AG08395 (cell line): ENCODE measurements at regions not wholly inside any gene's neighbourhood (a gene's known extent, or its start where the extent isn't known, plus 50 kb on each side); places are given as distances from the start of the nearest gene placed in this dataset.
"Not testable (repeated sequence)": the region's sequence is repeated elsewhere in the genome, so short reads cannot be mapped to it uniquely, and the experiment has no call there.

Experiments used
- DNase-seq: peaks from one replicate; pipeline ENCODE4 v3.0.0; 2012; ENCODE audit warnings: mixed read lengths, low spot score

GRCh38 chr2:181737302-181737701 is 57.0 kb upstream of the NEUROD1 start:
- DNase-seq, result not testable (repeated sequence)

GRCh38 chr2:181738074-181738473 is 57.8 kb upstream of the NEUROD1 start:
- no peak for DNase-seq

GRCh38 chr2:181738563-181738962 is 58.2 kb upstream of the NEUROD1 start:
- DNase-seq, result no peak

- peak; percentile 19 for DNase-seq
Measured at GRCh38 chr2:181741756-181742155, 61.4 kb upstream of the NEUROD1 start.

DNA sequence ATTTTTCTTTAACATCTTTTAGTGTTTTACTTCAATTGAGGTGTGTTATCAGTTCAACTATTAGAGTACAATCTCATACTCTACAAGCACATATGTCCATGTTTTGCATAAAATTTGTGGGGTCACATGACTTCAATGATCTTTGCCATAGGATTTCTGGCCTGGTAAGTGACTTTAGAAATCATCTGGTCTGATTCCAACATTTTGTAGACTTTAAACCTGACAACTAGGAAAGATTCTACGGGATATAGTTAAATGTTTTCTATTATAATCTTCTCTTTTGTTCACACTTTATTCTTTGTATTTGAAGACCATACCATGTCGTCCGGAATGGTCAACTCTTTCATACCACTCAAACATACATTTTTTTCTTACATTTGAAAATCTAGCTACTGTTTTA is 62.0 kb upstream of the NEUROD1 start:
- no peak for DNase-seq

DNA sequence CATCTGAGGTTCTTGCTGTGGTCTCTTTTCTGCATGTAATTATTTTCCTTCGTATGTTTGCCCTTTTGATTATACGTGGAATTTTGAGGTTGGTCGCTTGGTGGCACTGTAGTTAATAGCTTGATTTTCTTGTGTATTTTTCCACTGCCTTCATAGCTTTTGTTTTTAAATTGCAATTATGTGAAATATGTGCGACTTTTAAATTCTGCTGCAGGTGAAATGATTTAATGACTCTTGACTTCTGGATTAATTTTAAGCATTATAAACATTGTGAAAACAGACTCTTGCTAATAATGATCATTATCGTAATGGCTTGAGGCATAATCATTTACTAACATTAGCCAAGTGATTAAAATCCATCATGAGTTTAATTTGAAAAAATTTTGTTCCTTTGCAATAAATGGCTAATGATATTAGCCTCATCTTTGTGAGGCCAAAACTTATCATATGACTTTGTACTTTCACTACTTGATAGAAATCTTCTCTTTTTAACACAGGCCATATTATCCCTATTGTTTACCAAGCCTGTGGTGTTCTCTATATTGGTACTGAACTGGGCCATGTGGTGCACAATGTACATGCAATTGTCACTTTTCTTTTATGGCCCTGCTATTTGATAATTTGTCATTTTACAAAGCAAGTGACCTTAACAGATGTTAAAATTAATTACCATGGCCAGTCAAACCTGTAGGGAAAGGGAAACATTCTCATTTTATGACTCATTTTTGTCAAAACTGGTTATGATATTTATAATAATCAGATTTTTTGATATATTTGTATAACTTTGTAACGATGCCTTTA is 62.8 kb upstream of the NEUROD1 start:
- DNase-seq, result peak; percentile 61

DNA sequence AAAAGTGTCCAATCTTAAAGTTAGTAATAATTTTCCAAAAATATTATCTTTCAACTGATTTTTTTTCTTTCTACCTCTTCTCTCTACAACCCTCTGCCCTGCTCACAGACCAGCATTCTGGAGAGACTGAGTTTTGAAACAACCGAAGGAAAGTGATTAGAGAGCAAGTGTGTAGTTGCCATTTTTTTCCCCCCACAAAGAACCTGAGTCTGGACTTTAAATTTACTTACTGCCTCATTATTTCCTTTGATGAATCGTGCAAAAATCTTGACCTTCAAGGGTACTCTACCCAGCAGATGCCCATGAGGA is 63.4 kb upstream of the NEUROD1 start:
- no peak for DNase-seq

- DNase-seq, result no peak
Measured at GRCh38 chr2:181745796-181746540, 65.7 kb upstream of the NEUROD1 start.

DNA sequence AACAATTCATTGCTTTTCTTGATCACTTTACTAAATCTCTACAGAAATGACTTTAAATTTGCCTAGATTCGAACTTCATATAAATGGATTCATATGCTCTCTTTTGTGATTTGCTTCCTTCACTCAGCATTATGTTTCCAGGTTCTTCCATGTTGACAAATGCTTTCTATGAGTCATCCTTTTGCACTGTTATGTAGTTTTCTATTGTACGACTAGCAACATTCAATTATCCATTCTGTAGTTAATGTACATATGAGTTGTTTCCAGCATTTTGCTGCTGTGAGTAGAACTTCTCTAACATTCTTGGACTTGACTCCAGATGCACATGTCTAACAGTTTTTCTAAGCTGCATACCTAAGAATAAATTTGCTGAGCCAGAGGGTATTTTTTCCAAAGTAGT is 66.5 kb upstream of the NEUROD1 start:
- DNase-seq, result no peak

- no peak for DNase-seq
Measured at GRCh38 chr2:181750305-181750704, 70.0 kb upstream of the NEUROD1 start.

DNA sequence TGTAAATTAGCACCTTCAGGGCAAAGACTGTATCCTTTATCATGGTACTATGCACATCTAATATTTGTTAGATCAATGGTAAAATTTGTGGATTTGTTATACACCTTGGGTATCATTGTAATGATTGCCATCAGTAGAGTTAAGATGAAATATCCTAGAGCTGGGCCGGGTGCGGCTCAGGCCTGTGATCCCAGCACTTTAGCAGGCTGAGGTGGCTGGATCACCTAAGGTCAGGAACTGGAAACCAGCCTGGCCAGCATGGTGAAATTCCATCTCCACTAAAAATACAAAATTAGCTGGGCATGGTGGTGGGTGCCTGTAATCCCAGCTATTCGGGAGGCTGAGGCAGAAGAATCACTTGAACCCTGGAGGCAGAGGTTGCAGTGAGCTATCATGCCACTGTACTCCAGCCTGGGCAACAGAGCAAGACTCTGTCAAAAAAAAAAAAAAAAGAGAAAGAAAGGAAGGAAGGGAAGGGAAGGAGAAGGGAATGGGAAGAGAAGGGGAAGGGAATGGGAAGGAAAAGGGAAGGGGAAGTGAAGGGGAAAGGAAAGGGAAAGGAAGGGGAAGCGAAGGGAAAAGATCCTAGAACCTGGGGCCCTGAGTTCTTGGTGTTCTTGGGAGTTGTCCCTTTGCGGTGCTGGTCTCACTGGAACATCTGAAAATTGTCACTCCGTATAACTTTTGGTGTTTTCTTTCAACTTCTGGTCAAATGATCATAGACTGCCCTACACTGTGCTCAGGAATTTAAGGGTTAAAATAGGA is 71.1 kb upstream of the NEUROD1 start:
- no peak for DNase-seq

DNA sequence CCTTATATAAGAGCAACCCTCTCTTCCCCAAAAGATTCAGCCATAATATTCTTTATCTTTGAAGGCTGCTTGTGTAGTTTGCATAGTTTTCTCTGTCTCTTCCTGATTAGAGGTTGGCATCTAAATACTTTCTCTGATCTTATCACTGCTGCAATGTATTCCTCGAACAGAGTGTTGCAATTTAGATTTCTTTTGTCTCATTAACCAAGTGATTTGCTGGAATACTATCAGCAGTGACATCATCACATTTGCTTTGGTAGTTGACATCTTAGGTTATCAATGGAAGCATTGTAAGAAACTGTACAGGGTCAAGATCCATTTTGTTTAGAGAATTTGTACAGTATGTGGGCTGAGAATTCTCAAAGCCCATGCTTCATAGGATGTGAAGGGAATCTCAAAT is 72.0 kb upstream of the NEUROD1 start:
- DNase-seq, result no peak

GRCh38 chr2:181753686-181754085 is 73.4 kb upstream of the NEUROD1 start:
- DNase-seq, result no peak

- DNase-seq, result no peak
Measured at GRCh38 chr2:181754105-181754504, 73.8 kb upstream of the NEUROD1 start.

DNA sequence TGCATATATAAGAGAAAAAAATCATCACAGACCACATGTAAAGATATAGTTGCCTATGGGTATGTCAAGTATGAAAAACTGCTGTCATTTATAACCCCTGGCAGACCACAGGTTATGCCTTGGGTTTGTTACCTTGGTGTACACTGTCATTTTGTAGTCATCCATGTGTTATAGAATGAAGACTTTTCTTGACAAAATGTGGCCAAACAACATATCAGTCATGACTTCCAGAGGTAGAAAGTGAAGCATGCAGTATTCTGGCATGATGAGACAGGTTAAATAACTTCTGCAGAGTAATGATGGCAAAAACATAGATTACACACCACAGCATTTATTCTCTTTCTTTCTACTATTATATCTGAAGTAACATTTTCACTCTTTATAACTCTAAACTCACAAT is 74.9 kb upstream of the NEUROD1 start:
- DNase-seq, result no peak

- no peak for DNase-seq
Measured at GRCh38 chr2:181760521-181760920, 80.2 kb upstream of the NEUROD1 start.

- no peak for DNase-seq
Measured at GRCh38 chr2:181761175-181761574, 80.9 kb upstream of the NEUROD1 start.

DNA sequence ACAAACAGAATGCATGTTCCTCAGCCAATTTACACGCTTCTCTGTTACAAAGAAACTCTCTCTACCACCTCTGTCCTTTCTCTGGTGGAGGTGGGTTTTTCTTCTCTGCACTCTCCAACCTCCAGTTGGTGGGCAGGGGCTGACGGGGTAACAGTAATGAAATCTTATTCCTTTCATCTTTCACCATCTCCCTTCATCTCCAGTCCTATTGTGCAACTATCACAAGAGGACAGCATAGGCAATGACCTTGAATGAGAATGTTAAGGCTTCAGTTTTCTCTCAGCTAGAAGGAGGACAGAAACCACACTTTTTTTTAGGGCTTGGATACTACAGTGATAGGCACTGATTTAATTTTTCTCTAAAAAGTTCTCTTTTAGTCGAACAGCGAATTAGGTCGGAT is 81.7 kb upstream of the NEUROD1 start:
- no peak for DNase-seq

DNA sequence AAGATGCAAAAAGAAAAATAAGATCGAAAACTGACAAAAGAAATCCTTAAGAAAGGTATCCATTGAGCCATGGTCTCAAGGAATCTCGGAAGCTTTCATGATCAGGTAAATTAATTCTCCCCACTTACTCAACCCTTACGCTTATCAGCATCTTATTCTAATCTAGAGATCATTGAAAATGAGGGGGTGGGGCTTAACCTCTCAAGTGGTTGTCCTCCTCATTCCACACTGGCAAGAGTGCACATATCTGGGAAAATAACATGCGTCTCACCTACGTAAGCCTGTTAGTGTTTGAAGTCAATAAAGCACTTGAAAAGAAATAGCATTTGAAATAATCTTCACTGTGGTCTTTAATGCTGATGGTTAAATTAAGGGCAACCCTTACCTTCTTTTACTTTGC is 82.5 kb upstream of the NEUROD1 start:
- DNase-seq, result no peak

- DNase-seq, result no peak
Measured at GRCh38 chr2:181763423-181763822, 83.1 kb upstream of the NEUROD1 start.

DNA sequence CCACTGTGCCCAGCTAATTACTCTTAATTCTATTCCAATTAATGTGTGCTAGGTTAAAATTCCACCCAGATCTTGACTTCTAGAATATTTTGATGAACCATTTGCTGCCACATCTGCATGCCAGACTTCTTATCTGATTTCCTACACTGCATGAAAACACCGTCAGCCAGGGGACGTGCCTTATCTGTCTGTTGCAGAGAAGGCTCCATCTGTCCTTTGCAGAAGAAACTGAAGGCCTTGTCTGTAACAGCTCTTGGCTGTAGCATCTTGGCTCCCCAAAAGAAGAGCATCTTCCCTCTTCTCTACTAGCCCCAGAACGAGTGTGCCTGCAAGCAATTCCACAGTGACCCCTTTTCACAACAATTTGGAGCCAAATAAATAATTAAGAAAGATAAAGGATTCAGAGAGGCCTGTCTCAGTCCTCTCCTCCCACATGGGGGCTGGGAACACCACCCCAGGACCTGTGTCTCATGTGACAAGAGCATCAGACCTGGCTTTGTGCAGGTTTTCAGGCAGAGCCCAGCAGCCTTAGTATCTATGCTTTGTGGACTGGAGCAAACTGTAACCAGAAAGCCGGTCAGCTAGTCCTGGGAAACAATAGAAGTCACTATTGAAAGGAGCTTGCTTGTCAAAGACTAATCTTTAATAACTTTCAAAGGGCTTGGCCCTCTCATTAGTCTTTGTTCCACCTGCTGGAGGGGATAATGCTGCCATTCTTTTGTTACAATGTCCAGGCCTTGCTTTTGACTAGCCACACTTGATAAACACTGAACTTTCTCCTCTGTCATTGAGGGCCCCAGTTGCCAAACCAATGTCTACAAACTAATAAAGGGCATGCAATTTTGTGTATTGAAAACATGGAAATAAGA is 84.0 kb upstream of the NEUROD1 start:
- DNase-seq, result no peak

GRCh38 chr2:181766129-181766528 is 85.8 kb upstream of the NEUROD1 start:
- no peak for DNase-seq
